ENCODE measurements at regions not wholly inside any gene's neighbourhood (a gene's known extent, or its start where the extent isn't known, plus 50 kb on each side); places are given as distances from the start of the nearest gene placed in this dataset.
"Not testable (repeated sequence)": the region's sequence is repeated elsewhere in the genome, so short reads cannot be mapped to it uniquely, and the experiment has no call there.

DNA sequence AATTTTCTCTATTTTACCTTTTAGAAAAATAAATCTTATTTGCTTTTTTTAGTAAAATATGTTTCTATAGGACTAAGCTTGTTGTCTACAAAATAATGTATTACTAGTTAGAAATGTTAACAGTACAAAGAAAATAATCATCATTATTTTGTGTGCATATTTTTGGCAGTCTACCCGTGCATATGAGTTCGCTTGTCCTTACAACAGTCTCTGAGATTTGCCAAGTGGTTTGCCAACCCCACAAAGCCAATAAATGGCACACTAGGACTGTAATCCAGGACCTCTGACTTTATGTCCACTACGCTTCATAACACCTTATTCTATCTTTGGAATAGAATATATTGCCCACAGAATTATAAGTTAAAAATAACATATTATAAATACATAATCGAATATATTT is 152.0 kb downstream of the KCNJ2 start:
- DNase-seq (ENCODE audit: low spot score): no peak

DNA sequence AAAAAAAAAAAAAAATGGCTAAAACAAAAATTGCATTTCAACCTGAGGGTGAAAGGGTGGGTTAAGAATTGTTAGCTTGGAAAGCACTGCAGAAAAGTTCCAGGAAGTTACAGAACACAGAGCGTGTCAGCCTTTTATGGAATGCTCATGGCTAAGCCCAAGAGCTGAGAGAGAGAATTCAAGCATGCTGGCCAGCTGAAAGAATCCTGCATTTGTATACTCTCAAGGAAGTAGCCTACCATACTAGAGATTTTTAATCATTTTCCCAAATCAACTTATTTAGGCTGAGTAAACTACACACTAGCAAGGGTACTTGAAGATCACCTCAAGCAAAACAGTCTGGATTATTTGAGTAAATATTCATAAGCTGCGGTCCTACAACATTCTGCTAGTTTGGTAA is 153.9 kb downstream of the KCNJ2 start:
- DNase-seq (ENCODE audit: low spot score): no peak

DNA sequence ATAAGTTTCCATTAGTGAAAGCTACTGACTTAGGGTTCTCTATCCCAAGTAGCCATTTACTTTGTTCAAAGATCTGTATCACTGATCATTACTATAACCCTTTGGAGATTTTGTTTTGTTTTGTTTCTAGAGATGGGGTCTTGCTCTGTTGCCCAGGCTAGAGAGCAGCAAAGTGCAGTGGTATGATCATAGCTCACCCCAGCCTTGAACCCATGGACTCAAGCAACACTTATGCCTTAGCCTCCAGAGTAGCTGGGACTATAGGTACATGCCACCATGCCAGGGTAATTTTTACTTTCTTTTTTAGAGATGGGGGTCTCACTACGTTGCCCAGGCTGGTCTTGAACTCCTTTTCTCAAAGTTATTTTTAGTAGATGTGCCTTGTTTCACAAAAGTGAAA is 154.7 kb downstream of the KCNJ2 start:
- no peak for DNase-seq (ENCODE audit: low spot score)

DNA sequence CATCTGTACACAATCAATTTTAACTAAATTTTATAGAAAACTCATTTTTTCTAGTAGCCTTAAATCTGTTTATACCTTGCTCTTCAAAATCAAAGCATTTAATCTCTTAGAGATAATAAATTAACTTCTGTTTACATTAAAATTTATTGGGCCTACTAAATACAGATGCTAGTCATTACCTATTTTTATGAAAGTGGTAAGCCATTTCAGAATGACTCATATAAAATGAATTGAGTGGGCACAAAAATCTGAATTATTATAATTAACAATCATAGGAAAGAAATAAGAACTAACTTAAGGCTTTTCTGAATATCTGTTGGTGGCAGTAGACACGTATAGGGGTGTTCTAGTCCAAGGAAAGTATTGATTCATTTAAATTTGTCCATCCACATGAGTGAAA is 157.9 kb downstream of the KCNJ2 start:
- no peak for DNase-seq (ENCODE audit: low spot score)

- DNase-seq (ENCODE audit: low spot score): peak; percentile 12
Observed at GRCh38 chr17:70327723-70328122, 158.4 kb downstream of the KCNJ2 start.

DNA sequence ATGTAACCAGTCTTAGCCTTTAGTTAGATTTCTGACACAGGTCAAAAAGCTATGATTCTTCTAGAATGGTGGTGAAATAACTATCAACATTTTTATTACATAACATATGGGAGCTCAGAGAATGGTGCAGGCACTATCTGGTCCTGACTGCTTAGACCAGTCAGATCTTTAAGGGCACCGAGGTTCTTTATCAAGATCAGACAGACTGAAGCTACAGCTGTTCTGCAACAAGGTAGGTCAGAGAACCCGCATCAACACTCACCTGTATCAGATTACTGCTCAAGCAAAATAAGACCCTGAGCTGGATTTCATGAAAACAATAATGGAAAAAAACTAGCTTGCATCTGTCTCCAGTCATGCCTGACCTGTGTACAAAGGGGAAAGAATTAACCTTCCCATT is 160.4 kb downstream of the KCNJ2 start:
- DNase-seq (ENCODE audit: low spot score): no peak

GRCh38 chr17:70331066-70331465 is 161.7 kb downstream of the KCNJ2 start:
- DNase-seq (ENCODE audit: low spot score): not testable (repeated sequence)

DNA sequence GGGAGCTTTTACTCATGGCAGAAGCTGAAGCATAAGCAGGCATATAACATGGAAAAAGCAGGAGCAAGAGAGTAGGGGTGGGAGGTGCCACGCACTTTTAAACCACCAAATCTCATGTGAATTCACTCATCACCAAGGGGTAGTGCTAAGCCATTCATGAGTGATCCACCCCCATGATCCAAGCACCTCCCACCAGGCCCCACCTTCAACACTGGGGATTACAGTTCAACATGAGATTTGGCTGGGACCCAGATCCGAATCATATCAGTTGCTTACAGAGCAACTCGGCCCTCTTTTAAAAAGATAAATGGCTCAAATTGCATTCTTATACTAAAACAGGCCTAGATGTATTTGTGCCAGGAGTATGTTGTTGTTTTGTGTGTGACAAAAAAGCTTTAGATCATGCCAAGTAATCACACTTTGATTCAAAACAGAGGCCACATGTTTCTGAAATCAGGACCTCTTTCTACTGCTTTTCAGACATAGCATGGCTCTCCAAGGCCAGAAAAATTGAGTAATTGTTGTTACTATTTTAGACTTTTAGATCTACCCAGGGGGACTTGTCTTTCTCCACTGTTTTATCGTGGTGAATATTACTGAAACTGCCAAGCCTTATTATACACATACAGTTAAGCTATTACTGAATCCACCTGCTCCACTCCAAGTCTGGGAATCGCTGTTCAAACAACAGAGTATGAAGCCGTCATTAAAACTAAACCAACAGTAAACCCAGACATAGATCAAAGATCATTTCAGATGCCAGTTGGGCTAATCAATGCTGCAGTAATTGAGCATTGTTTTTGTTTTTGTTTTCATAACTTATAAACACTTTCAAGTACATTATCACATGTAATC is 163.3 kb downstream of the KCNJ2 start:
- DNase-seq (ENCODE audit: low spot score): no peak

DNA sequence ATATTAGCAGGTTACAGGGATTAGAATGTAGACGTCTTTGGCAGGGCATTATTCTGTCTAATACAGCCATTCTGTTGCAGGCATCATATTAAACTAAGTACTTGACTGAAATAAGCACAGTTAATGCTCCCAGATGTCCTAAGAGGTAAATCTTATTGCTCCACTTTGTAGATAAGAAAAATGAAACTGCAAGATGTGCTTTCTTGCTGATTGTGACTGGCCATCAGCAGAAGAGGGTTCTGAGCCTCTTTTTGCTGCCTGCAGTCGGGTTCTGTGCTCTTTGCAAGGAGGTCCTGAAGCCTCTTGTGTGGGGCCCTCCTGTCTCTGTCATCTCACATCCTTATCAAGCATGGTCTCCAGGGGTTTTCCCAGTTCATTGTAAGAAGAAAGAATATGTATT is 167.1 kb downstream of the KCNJ2 start:
- DNase-seq (ENCODE audit: low spot score): no peak

DNA sequence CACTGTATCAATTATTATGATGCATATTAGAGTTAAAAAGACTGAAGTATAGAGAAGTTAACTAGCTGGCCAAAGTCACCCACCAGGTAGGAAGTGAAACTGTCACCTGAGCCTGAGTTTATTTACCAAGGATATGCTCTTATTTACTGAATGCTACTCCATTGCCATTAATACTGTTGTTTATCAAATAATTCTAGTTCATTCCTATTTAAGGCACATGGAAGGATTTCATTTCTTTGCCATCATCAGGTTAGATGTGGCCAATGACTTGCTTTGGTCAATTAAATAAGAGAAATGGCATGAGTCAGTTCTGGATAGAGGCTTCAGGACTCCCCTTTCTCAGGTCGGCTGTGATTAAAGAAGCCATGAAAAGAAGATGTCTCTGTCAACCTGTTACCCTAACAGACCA is 169.6 kb downstream of the KCNJ2 start:
- DNase-seq (ENCODE audit: low spot score): no peak

DNA sequence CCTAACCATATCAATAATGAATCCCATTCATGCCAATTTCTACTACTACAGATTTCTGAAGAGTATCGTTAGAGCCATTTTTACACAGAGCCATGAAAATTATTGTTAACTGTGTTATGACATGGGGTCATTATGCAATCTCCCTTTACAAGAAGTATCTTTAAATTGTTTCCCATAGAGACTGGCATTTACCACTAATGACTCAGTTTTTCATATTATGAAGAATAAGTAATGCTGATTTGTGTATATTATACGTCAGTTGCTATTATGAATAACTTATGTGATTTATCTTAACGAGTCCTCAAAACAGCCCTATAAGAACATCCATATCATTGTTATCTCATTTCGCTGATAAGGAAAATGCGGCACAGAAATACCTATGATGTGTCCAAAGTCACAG is 173.8 kb downstream of the KCNJ2 start:
- no peak for DNase-seq (ENCODE audit: low spot score)

GRCh38 chr17:70344386-70345060 is 175.2 kb downstream of the KCNJ2 start:
- peak; percentile 42 for DNase-seq (ENCODE audit: low spot score)

DNA sequence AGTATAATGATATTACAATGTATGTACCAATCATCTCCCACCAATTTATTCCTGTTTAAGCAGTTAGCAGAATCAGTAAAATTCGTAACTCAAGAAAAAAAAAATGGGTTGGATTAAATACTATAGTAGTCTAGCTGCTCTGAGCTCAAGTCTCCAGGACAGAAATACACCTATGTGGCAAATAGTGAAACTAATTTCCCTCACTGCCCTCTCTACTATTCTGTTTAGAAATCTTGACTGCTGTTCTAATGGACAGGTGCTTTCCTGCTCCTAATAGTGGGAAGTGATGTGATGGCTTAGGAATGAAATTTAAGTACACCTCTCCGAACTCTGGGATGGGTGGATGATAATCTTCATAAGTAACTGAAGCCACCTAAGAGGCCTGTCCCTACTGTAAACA is 175.7 kb downstream of the KCNJ2 start:
- DNase-seq (ENCODE audit: low spot score): no peak

- no peak for DNase-seq (ENCODE audit: low spot score)
Observed at GRCh38 chr17:70352834-70353233, 183.5 kb downstream of the KCNJ2 start.

GRCh38 chr17:70353408-70354092 is 184.2 kb downstream of the KCNJ2 start:
- DNase-seq (ENCODE audit: low spot score): no peak

GRCh38 chr17:70355185-70355584 is 185.9 kb downstream of the KCNJ2 start:
- no peak for DNase-seq (ENCODE audit: low spot score)

DNA sequence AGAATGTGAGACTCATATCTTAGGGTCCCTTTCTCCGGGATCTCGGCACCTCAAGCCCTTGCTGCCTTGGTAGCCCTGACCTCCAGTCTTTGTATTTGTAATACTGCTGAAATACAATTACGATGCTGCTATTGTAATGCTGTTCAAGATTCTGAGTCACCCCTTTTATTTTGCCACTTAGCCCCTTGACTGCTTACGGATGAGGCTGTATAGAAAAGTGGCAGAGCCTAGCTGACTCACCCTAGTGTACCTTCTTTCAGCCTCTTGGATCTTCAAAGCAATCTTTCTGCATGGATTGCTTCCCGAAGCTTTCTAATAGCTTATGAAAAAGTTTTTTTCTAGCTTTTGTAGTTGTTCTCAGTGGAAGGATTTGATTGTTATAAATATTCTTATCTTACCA is 187.9 kb downstream of the KCNJ2 start:
- no peak for DNase-seq (ENCODE audit: low spot score)

DNA sequence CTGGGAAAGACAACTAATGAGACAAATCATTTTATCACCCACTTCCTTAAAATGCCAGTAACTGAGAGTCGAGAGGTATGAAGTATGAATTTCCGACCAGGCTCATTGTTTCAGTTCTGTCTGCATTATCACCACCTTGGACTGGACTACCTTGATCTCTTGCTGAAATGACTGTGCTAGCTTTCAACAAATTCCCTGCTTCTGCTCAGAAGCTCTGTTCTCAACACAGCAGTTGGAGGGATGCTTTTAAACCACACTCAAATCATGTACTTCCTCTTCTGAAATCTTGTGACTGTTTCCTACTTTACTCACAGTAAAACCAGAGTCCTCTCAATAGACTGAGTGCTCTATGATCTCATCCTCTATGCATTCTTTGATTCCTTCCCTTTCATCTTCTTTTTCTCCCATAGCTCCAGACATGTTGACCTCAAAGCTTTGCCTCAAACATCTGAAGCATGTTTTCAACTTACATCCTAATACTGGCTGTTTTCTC is 195.8 kb downstream of the KCNJ2 start:
- DNase-seq (ENCODE audit: low spot score): peak; percentile 78

DNA sequence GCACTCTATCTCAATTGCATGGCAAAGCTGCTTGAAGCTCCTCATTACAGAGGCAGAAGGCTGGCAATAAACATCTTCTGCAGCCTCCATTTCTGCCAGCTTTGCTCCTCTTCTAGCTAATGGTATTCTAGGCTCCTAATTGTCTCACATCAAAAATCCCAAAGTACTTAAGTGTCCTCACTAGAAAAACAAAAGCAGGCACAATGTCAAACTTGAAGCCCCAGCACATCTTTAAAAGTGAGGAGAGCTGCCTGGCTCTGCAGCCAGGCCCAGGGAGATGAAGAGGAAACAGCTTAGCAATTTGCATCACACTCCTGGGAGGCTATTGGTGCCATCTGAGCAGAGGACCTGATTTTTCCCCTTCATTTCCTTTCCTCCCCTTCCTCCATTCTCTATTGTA is 197.1 kb downstream of the KCNJ2 start:
- no peak for DNase-seq (ENCODE audit: low spot score)

DNA sequence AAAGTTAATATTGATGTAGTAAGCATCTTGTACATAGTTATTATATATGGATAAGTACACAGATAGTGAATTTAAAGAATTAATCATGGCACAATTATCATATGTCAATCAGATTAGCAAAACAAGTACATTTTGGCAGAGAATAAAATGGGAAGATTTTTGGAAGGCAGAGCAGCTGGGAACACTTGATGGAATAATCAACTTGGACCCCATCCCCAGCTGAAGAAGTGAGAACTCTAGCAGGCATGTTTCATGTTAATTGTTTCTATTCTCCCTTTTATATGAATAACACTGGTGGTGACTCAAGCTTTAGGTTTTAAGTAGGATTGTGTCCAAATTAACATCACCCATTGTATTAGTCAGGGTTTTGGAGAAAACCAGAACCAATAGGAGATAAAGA is 198.7 kb downstream of the KCNJ2 start:
- DNase-seq (ENCODE audit: low spot score): no peak

GRCh38 chr17:70369391-70369790 is 200.1 kb downstream of the KCNJ2 start:
- DNase-seq (ENCODE audit: low spot score): no peak

DNA sequence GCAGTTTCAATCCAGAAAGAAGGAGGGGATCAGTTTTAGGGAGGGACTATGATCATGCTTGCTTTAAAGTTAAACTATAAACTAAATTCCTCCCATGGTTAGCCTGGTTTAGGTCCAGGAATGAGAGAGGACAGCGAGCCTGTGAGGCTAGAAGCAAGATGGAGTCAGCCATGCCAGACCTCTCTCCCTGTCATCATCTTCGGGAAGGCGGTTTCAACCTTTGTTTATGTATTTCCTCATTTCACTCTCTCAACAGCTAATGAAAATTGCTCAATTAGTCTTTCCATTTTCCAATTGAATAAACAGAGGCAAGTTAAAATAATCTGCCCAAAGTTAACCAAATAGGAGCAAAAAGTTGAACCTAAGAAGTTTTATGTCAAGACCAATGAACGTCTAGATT is 201.5 kb downstream of the KCNJ2 start:
- no peak for DNase-seq (ENCODE audit: low spot score)

- DNase-seq (ENCODE audit: low spot score): no peak
Observed at GRCh38 chr17:70373369-70373768, 204.0 kb downstream of the KCNJ2 start.
